GM12878 (cell line): ENCODE measurements at regions not wholly inside any gene's neighbourhood (a gene's known extent, or its start where the extent isn't known, plus 50 kb on each side); places are given as distances from the start of the nearest gene placed in this dataset.

Experiments used
- ATAC-seq: fragments of 200-7000 bp; cut with Tn5 transposase; 3 replicates; pipeline ENCODE4 v1.9.1; 2020; ENCODE audit warnings: mild to moderate bottlenecking, moderate library complexity
- BruUV-seq: library from RNA; stranded (reverse); fragments of 400-500 nt; replicated peaks from 2 replicates; lab custom pipeline; 2021; lab: Mats Ljungman, UMichigan
- CTCF ChIA-PET: fragments of 300-600 bp; sonication (Branson Sonifier 250); formaldehyde crosslinking; extraction: SDS; loops from one replicate; lab custom pipeline; 2021; ENCODE audit warnings: inconsistent platforms; lab: Yijun Ruan, JAX
- POLR2A ChIA-PET: fragments of 350-600 bp; formaldehyde crosslinking; extraction: SDS; loops from one replicate; lab custom pipeline; 2021; ENCODE audit warnings: inconsistent platforms; lab: Charles Lee
- RAD21 ChIA-PET: fragments of 300-600 bp; sonication (Branson Sonifier 250); formaldehyde crosslinking; loops from one replicate; lab custom pipeline; 2023; ENCODE audit warnings: antibody characterized with exemption; ENCODE audit not compliant: unreplicated experiment; lab: Charles Lee
- SMC1A ChIA-PET: fragments of 300-600 bp; sonication (Branson Sonifier 250); formaldehyde crosslinking; loops from one replicate; lab custom pipeline; 2023; ENCODE audit not compliant: unreplicated experiment, uncharacterized antibody; lab: Charles Lee
- DNase-seq: peaks from one replicate; pipeline ENCODE4 v3.0.0-alpha.2; 2011; ENCODE audit warnings: low read depth, low spot score
- FAIRE-seq: peaks from 3 replicates; lab custom pipeline; 2011; peaks lifted over from hg19 to GRCh38; lab: Jason Lieb, UNC
- H2AFZ ChIP-seq: 2 replicates; pipeline ENCODE4 v1.6.0; 2011; ENCODE audit warnings: low read depth, low read length, control low read depth; ENCODE audit not compliant: control insufficient read depth
- H3K27ac ChIP-seq: 2 replicates; pipeline ENCODE4 v1.5.1; 2011; ENCODE audit warnings: control low read depth; ENCODE audit not compliant: control insufficient read depth, insufficient read depth
- H3K27me3 ChIP-seq, 2 experiments: replicated peaks in 1 of 2; 2 replicates each; pipeline versions ENCODE4 v1.6.0 to v1.6.1; 2011; ENCODE audit warnings: low read length in 1 of 2; ENCODE audit not compliant: control insufficient read depth in 2 of 2, insufficient read depth in 2 of 2
- H3K36me3 ChIP-seq, 2 experiments: 2 replicates each; pipeline ENCODE4 v1.5.1; 2011; ENCODE audit warnings: low read length in 1 of 2; ENCODE audit not compliant: control insufficient read depth in 2 of 2, insufficient read depth in 2 of 2
- H3K4me1 ChIP-seq: 2 replicates; pipeline ENCODE4 v1.6.1; 2011; ENCODE audit warnings: mild to moderate bottlenecking, low read length, moderate library complexity, mixed read lengths; ENCODE audit not compliant: control insufficient read depth, insufficient read depth
- H3K4me2 ChIP-seq: 2 replicates; pipeline ENCODE4 v1.6.0; 2011; ENCODE audit warnings: control low read depth; ENCODE audit not compliant: control insufficient read depth, insufficient read depth
- H3K4me3 ChIP-seq: fragments of 200-600 bp; sonication (generic); 2 replicates; pipeline ENCODE4 v1.5.1; 2016
- H3K79me2 ChIP-seq: 2 replicates; pipeline ENCODE4 v1.6.0; 2011; ENCODE audit warnings: low read length; ENCODE audit not compliant: control insufficient read depth, insufficient read depth
- H3K9ac ChIP-seq: 2 replicates; pipeline ENCODE4 v1.8.0; 2011; ENCODE audit warnings: low read length, control low read depth, mixed read lengths; ENCODE audit not compliant: control insufficient read depth, insufficient read depth
- H3K9me3 ChIP-seq: replicated peaks from 3 replicates; pipeline ENCODE4 v1.5.1; 2011; ENCODE audit warnings: mild to moderate bottlenecking, low read length; ENCODE audit not compliant: control insufficient read depth, insufficient read depth
- H4K20me1 ChIP-seq: 2 replicates; pipeline ENCODE4 v1.6.0; 2011; ENCODE audit not compliant: control insufficient read depth, insufficient read depth
- CUX1 ChIP-seq: IDR thresholded peaks from 2 replicates; pipeline ENCODE4 v1.6.1; 2012; ENCODE audit warnings: improper control_type of control experiment, low read depth, low read length; ENCODE audit not compliant: insufficient replicate concordance
- GATAD2B ChIP-seq: fragments of 450-650 bp; conservative IDR thresholded peaks from 2 replicates; pipeline ENCODE4 v1.6.1; 2017; ENCODE audit warnings: low read depth, mild to moderate bottlenecking, moderate library complexity
- JUNB ChIP-seq: IDR thresholded peaks from 2 replicates; pipeline ENCODE4 v1.6.1; 2016; ENCODE audit warnings: antibody characterized with exemption, mild to moderate bottlenecking
- KAT2A ChIP-seq: conservative IDR thresholded peaks from 2 replicates; pipeline ENCODE4 v1.6.1; 2011; ENCODE audit warnings: low read depth, low read length; ENCODE audit not compliant: control insufficient read depth
- NR2C2 ChIP-seq: IDR thresholded peaks from 2 replicates; pipeline ENCODE4 v1.6.1; 2011; ENCODE audit warnings: borderline replicate concordance, low read depth; ENCODE audit not compliant: control insufficient read depth, insufficient read length
- POU2F2 ChIP-seq: IDR thresholded peaks from 3 replicates; pipeline ENCODE4 v1.6.1; 2011; ENCODE audit warnings: low read depth, mild to moderate bottlenecking, low read length, borderline replicate concordance
- SMAD1 ChIP-seq: fragments of 450-650 bp; IDR thresholded peaks from 2 replicates; pipeline ENCODE4 v1.6.1; 2018; ENCODE audit warnings: mild to moderate bottlenecking, low read depth; ENCODE audit not compliant: partially characterized antibody
- SPI1 ChIP-seq: IDR thresholded peaks from 2 replicates; pipeline ENCODE4 v1.6.1; 2011; ENCODE audit warnings: low read depth, mild to moderate bottlenecking, low read length, moderate library complexity, borderline replicate concordance; ENCODE audit not compliant: insufficient read depth
- STAT1 ChIP-seq: fragments of 450-650 bp; conservative IDR thresholded peaks from 2 replicates; pipeline ENCODE4 v1.6.1; 2014; ENCODE audit warnings: antibody characterized with exemption, mild to moderate bottlenecking
- STAT3 ChIP-seq: IDR thresholded peaks from 2 replicates; pipeline ENCODE4 v1.6.1; 2011; ENCODE audit warnings: low read depth, low read length, improper control_type of control experiment
- WRNIP1 ChIP-seq: IDR thresholded peaks from 2 replicates; pipeline ENCODE4 v1.6.1; 2011; ENCODE audit warnings: low read depth, low read length, improper control_type of control experiment, borderline replicate concordance
- YBX1 ChIP-seq: fragments of 450-650 bp; IDR thresholded peaks from 2 replicates; pipeline ENCODE4 v1.6.1; 2016; ENCODE audit warnings: antibody characterized with exemption
- YY1 ChIP-seq: IDR thresholded peaks from 2 replicates; pipeline ENCODE4 v1.6.1; 2011; ENCODE audit warnings: low read depth, mild to moderate bottlenecking, low read length
- ZSCAN29 ChIP-seq: fragments of 450-650 bp; IDR thresholded peaks from 2 replicates; pipeline ENCODE4 v1.6.1; 2017; ENCODE audit warnings: mild to moderate bottlenecking, moderate library complexity
- WGBS: methylation state at CpG from one replicate; pipeline ENCODE4 v1.1.6; 2016; ENCODE audit warnings: low lambda C conversion rate; ENCODE audit not compliant: insufficient replicate concordance, insufficient coverage; ENCODE audit errors: missing lambda C conversion rate; 5-methylcytosine and 5-hydroxymethylcytosine counted together
- in situ Hi-C: fragments of 300-500 bp; cut with MboI; formaldehyde crosslinking; loops from 9 replicates; pipeline ENCODE4 v1.14.3; 2018; ENCODE audit warnings: mixed read lengths
- intact Hi-C: fragments of 100-400 bp; cut with micrococcal nuclease; formaldehyde crosslinking; loops from one replicate; pipeline ENCODE4 v1.14.2; 2022; ENCODE audit not compliant: unreplicated experiment

DNA sequence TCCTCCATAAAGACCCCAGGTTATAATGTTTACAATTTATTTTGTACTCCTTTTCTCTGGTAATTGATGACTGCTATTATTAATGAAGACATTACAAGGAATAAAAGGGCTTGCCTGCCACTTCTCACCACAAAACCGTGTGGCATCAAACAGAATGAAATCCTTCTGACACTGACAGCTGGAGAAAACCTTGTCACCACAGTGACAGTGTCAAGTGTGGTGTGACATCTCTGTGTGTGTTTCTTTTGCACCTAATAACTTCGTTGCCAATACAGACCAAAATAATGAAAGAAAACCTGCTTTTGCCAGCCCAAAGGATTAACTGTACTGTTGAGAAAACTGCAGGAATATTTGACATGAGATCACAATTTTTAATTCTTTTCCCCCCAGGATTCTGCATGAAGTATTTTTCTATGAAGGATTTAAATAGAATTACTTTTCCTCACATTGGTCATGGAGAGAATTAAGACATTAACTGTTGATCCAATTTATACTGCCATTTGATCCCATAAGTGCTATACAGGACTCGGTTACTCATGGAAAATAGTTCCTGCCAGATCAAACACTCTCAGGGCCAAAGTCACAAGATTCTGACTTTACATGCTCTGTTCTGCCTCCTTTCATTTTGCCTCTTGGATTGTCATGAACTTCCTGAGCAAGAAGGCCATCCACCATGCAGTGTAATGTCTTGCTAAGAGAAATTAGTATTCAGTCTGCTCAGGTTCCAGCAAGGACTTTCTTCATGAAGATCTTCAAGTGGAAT lies 60.4 kb upstream of the IFNG-AS1 start:
- no peak overlapping the region for H3K9ac ChIP-seq
- no peak overlapping the region for H3K4me3 ChIP-seq
- in situ Hi-C loops = no loop called here
- no peak overlapping the region for H3K4me2 ChIP-seq
- H4K20me1 ChIP-seq = no peaks in the 10 kb centered on the region
- FAIRE-seq = no peak
- TF ChIP-seq NR2C2 = no peak
- TF ChIP-seq JUNB = no peak
- no peak for TF ChIP-seq ZSCAN29
- no peak for TF ChIP-seq GATAD2B
- TF ChIP-seq KAT2A = no peak
- no peak for TF ChIP-seq YY1
- no peak for TF ChIP-seq SMAD1
- no peak for TF ChIP-seq POU2F2
- TF ChIP-seq, all 136 proteins: peak for 0
- DNase-seq (no peak), ATAC-seq (no peak)
- Histone ChIP-seq H3K27me3 (no peaks in the 10 kb centered on the region; a peak in 2 of 4 replicates), H2AFZ (no peak overlapping the region), H3K4me1 (no peaks in the 10 kb centered on the region), H3K79me2 (no peaks in the 10 kb centered on the region), H3K36me3 (no peaks in the 10 kb centered on the region), H3K9me3 (no peaks in the 10 kb centered on the region), H3K27ac (no peak overlapping the region)
- WGBS = 56% methylated on average over 3 of the region's 3 CpGs
- BruUV-seq = no TSS peak
- CTCF ChIA-PET = no interaction called here
- POLR2A ChIA-PET = no interaction called here
- intact Hi-C loops = no loop called here
- SMC1A ChIA-PET = interaction anchor here (1.0 to 1.3 kb wide), 4 partner anchors 12 to 768 kb away, joined by 3 to 4 read pairs (median 3); no protein-coding TSS in a partner anchor
- RAD21 ChIA-PET = no interaction called here

GRCh38 chr12:67929384-67929772 lies 59.9 kb upstream of the IFNG-AS1 start:
- POLR2A ChIA-PET = no interaction called here
- no peak for TF ChIP-seq WRNIP1
- no peak for TF ChIP-seq STAT3
- TF ChIP-seq STAT1 = no peak
- no peak for TF ChIP-seq CUX1
- TF ChIP-seq SPI1 = no peak
- no peak for TF ChIP-seq YBX1

More at GRCh38 chr12:67929384-67929772, 59.9 kb upstream of the IFNG-AS1 start:
- Histone ChIP-seq H3K27me3 (no peaks in the 10 kb centered on the region; a peak in 2 of 4 replicates), H2AFZ (no peak overlapping the region), H3K9me3 (no peaks in the 10 kb centered on the region), H3K9ac (no peak overlapping the region), H4K20me1 (no peaks in the 10 kb centered on the region), H3K79me2 (no peaks in the 10 kb centered on the region), H3K27ac (no peak overlapping the region), H3K36me3 (no peaks in the 10 kb centered on the region), H3K4me2 (no peak overlapping the region), H3K4me1 (no peaks in the 10 kb centered on the region), H3K4me3 (no peak overlapping the region)
- ATAC-seq (no peak), DNase-seq (no peak), FAIRE-seq (no peak)
- in situ Hi-C loops = no loop called here
- BruUV-seq = no TSS peak
- RAD21 ChIA-PET = no interaction called here
- SMC1A ChIA-PET = no interaction called here
- CTCF ChIA-PET = no interaction called here
- 47% methylated on average over 2 of the region's 2 CpGs for WGBS
- intact Hi-C loops = no loop called here
